ENCODE measurements at regions not wholly inside any gene's neighbourhood (a gene's known extent, or its start where the extent isn't known, plus 50 kb on each side); places are given as distances from the start of the nearest gene placed in this dataset.

DNA sequence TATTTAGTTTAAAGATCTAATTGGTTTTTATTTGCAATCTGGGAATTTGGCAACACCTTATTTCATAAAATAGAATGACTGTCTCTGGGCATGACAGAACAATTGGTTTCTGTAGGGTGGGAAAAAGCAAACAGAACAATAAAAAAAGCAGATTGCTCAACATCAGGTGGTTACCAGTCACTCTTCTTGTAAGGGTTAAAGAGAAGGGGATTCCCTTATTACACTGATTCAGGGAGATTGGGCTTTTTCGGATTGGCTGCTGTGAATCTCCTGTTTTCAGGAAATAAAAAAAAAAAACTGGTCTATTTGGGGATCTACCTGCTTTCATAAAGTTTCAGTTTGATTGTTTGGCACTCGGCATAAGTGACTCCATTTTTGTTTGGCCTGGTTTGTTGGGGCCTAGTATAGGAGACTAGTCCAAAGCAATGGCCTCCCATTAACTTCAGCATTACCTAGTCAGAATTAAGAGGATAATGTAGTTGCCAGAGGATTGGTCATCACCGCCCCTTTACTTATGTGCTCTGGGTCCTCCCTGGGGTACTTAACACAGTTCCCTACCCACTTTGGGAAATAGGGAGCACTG lies 380.5 kb downstream of the IDS start:
- TF ChIP-seq CTCF (IDR thresholded peaks at IDR 0.05) (no peak), POLR2A (IDR thresholded peaks at IDR 0.05) (no peak)
